ENCODE measurements at regions not wholly inside any gene's neighbourhood (a gene's known extent, or its start where the extent isn't known, plus 50 kb on each side); places are given as distances from the start of the nearest gene placed in this dataset.

DNA sequence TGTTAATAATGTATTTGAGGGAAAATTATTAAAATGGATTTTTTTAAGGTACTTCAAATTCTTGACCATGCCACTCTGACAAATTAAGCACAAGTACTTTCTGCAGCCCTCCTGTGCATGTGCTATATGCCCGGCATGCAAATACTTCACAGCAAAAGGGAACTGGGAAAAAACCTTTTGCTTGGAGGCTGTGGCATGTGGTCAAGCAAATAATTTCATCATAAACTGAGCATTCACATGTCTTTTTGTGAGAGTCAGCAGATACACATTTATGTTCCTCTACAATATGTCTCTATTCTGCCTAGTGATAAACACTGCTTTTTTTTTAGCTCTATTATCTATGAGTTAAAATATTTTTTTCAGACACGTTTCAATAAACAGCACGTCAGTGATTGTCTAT, 53.7 kb upstream of the SEMA3A start:
- no peak overlapping the region for H3K4me3 ChIP-seq (replicated peaks; ENCODE audit: low read depth, low read length)
- no peak for DNase-seq (ENCODE audit: extremely low read depth, low read depth)
- TF ChIP-seq, protein P1, sequence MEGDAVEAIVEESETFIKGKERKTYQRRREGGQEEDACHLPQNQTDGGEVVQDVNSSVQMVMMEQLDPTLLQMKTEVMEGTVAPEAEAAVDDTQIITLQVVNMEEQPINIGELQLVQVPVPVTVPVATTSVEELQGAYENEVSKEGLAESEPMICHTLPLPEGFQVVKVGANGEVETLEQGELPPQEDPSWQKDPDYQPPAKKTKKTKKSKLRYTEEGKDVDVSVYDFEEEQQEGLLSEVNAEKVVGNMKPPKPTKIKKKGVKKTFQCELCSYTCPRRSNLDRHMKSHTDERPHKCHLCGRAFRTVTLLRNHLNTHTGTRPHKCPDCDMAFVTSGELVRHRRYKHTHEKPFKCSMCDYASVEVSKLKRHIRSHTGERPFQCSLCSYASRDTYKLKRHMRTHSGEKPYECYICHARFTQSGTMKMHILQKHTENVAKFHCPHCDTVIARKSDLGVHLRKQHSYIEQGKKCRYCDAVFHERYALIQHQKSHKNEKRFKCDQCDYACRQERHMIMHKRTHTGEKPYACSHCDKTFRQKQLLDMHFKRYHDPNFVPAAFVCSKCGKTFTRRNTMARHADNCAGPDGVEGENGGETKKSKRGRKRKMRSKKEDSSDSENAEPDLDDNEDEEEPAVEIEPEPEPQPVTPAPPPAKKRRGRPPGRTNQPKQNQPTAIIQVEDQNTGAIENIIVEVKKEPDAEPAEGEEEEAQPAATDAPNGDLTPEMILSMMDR (IDR thresholded peaks at IDR 0.05; ENCODE audit: low read depth, low read length, missing control alignments), result no peak

DNA sequence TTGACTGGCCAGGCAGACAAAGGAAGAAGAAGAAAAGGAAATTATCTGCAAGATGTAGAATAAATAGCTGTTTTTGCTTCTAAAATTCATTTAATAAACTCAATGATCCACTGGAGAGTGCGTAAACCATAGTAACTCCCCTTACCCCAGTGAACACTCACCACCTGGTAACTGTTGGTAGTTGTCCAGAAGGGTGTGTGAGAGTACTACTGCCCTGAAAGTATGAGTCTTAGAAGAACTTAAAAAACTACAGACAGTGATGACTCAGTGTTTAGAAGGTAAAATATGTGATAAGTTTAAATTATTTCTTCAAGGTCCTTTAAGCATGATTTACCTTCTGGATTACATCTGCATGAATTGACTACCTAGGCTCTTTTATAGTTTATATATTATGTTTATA, 53.0 kb upstream of the SEMA3A start:
- TF ChIP-seq, protein P1 (IDR thresholded peaks at IDR 0.05; ENCODE audit: low read depth, low read length, missing control alignments), result peak; percentile 10
- no peak overlapping the region for H3K4me3 ChIP-seq (replicated peaks; ENCODE audit: low read depth, low read length)
- no peak for DNase-seq (ENCODE audit: extremely low read depth, low read depth)

DNA sequence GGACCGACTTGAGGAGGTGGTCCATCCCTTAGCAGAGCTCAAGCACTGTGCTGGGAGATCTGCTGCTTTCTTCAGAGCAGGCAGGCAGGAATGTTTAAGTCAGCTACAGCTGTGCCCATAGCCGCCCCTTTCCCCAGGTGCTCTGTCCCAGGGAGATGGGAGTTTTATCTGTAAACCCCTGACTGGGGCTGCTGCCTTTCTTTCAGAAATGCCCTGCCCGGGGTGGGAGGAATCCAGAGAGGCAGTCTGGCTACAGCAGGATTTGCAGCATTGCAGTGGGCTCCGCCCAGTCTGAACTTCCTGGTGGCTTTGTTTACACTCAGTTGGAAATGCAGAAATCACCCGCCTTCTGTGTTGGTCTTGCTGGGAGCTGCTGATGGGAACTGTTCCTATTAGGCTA, 51.2 kb upstream of the SEMA3A start:
- TF ChIP-seq, protein P1 (IDR thresholded peaks at IDR 0.05; ENCODE audit: low read depth, low read length, missing control alignments), result no peak
- DNase-seq (ENCODE audit: extremely low read depth, low read depth), result no peak
- H3K4me3 ChIP-seq (replicated peaks; ENCODE audit: low read depth, low read length), result no peak overlapping the region

All from HFF-Myc (cell line).